ENCODE measurements at regions not wholly inside any gene's neighbourhood (a gene's known extent, or its start where the extent isn't known, plus 50 kb on each side); places are given as distances from the start of the nearest gene placed in this dataset.

DNA sequence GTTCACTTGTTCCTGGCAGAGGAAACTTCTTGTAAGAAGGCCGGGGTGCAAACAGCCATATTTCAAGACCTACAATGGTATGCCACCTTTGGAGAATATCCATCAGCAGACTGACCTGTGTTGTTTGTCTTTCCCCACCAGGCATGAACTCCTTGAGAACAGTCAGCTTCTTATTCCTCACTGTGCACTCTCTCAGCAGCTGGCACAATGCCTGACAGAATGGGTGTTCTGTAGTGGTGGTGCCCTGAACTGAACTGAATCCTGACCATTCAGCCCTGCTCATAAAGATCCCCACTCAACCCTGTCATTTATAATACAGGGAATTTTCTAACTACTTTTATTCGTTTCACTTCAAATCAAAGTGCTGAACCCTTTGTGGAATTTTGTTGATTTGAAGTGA is 206.9 kb downstream of the COX7C start:
- no peaks in the 10 kb centered on the region for H3K27me3 ChIP-seq
- TF ChIP-seq, protein P1, sequence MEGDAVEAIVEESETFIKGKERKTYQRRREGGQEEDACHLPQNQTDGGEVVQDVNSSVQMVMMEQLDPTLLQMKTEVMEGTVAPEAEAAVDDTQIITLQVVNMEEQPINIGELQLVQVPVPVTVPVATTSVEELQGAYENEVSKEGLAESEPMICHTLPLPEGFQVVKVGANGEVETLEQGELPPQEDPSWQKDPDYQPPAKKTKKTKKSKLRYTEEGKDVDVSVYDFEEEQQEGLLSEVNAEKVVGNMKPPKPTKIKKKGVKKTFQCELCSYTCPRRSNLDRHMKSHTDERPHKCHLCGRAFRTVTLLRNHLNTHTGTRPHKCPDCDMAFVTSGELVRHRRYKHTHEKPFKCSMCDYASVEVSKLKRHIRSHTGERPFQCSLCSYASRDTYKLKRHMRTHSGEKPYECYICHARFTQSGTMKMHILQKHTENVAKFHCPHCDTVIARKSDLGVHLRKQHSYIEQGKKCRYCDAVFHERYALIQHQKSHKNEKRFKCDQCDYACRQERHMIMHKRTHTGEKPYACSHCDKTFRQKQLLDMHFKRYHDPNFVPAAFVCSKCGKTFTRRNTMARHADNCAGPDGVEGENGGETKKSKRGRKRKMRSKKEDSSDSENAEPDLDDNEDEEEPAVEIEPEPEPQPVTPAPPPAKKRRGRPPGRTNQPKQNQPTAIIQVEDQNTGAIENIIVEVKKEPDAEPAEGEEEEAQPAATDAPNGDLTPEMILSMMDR (IDR thresholded peaks at IDR 0.05; ENCODE audit: low read depth, low read length), result no peak

DNA sequence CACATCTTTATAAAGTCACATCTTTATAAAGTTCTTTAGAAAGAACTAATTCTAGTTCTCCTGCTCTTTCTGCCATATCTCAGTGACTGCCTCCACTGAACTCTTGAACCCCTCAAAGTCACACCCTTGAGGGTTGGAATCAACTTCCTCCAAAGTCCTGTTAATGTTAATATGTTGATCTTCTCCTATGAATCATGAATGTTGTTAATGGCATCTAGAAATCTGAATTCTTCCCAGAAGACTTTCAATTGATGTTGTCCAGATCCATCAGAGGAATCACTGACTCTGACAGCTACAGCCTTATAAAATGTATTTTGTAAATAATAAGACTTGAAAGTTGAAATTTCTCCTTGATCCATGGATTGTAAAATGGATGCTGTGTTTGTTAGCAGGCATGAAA is 213.4 kb downstream of the COX7C start:
- TF ChIP-seq, protein P1 (IDR thresholded peaks at IDR 0.05; ENCODE audit: low read depth, low read length), result no peak
- Histone ChIP-seq H3K27me3 (no peaks in the 10 kb centered on the region), H3K4me1 (no peaks in the 10 kb centered on the region), H3K4me3 (ENCODE audit: low read depth, low read length) (no peak overlapping the region), H3K36me3 (no peaks in the 10 kb centered on the region), H3K9me3 (no peaks in the 10 kb centered on the region)
- no peak for DNase-seq

More for the DNA sequence above, 206.9 kb downstream of the COX7C start:
- Histone ChIP-seq H3K36me3 (no peaks in the 10 kb centered on the region), H3K4me1 (no peaks in the 10 kb centered on the region), H3K9me3 (no peaks in the 10 kb centered on the region), H3K4me3 (ENCODE audit: low read depth, low read length) (no peak overlapping the region)
- no peak for DNase-seq

GRCh38 chr5:86833868-86834267 is 216.1 kb downstream of the COX7C start:
- TF ChIP-seq, protein P1 (IDR thresholded peaks at IDR 0.05; ENCODE audit: low read depth, low read length), result no peak
- Histone ChIP-seq H3K27me3 (no peaks in the 10 kb centered on the region), H3K9me3 (no peaks in the 10 kb centered on the region), H3K36me3 (no peaks in the 10 kb centered on the region), H3K4me3 (ENCODE audit: low read depth, low read length) (no peak overlapping the region), H3K4me1 (no peaks in the 10 kb centered on the region)
- no peak for DNase-seq

DNA sequence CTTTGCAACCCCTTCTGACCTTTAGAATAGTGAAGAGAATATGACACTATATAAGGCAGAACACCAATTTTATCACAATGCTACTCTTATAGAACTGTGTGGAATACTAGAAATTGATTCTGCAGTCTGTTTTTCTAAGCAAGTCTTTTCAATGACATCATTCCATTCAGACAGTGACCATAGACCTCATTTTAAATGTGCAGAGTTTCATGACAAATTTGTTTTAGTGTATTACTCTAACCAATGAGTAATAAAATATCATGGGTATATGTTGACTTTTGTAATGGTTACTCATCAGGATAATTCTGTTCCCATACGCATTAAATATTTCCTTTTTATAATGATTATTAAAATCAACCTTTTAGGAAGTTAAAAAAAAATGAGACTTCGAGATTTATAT is 219.9 kb downstream of the COX7C start:
- Histone ChIP-seq H3K4me3 (ENCODE audit: low read depth, low read length) (no peak overlapping the region), H3K4me1 (no peaks in the 10 kb centered on the region), H3K27me3 (no peaks in the 10 kb centered on the region), H3K36me3 (no peaks in the 10 kb centered on the region), H3K9me3 (no peaks in the 10 kb centered on the region)
- TF ChIP-seq, protein P1 (IDR thresholded peaks at IDR 0.05; ENCODE audit: low read depth, low read length), result no peak
- no peak for DNase-seq

DNA sequence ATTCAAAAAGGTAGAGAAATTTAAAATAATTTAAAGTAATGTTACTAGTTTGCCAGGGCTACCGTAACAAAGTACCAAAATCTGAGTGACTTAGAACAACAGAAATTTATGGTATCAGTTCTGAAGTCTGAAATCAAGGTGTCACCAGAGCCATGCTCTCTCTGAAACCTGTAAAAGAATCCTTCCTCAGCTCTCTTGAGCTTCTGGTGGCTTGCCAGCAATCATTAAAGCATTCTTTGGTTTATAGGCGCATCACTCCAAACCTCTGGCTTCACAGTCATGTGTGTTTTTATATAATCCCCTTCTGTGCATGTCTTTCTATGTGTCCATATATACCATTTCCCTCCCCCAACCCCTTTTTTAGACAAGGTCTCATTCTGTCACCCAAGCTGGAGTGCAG is 220.3 kb downstream of the COX7C start:
- H3K4me1 ChIP-seq, result no peaks in the 10 kb centered on the region
- H3K36me3 ChIP-seq, result no peaks in the 10 kb centered on the region
- no peak overlapping the region for H3K4me3 ChIP-seq (ENCODE audit: low read depth, low read length)
- H3K27me3 ChIP-seq, result no peaks in the 10 kb centered on the region
- TF ChIP-seq, protein P1 (IDR thresholded peaks at IDR 0.05; ENCODE audit: low read depth, low read length), result no peak
- DNase-seq, result no peak
- H3K9me3 ChIP-seq, result no peaks in the 10 kb centered on the region

DNA sequence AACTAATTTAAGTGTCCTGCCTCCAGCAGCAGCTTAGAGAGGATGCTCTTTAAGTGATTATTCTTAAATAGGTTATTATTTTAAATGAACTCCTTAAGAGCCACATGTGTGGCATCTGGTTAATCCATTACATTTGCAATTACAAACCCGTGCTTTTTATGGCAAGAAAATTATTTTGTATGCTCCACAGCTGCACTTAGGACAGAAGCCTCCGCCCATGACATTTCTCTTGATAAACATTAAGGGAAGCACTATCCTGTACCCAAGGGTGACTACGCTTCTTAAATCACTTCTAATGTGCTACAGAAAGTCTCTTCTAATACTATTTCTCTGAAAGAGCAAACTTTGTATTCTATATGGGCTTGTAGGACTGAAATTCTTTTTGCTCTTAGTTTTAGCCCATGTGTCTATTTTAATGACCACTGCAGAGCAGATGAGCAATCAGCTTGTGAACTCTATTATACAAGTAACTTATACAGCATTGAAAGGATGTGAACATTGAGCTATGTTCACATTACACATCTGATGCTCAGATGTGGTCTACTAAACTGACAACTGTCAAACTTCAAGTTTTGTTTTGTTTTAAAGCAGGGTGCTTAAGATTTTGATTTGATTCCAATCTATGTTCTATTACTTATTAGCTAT is 223.4 kb downstream of the COX7C start:
- H3K4me1 ChIP-seq, result no peaks in the 10 kb centered on the region
- no peak overlapping the region for H3K4me3 ChIP-seq (ENCODE audit: low read depth, low read length)
- DNase-seq, result no peak
- TF ChIP-seq, protein P1 (IDR thresholded peaks at IDR 0.05; ENCODE audit: low read depth, low read length), result no peak
- H3K27me3 ChIP-seq, result no peaks in the 10 kb centered on the region
- no peaks in the 10 kb centered on the region for H3K9me3 ChIP-seq
- no peaks in the 10 kb centered on the region for H3K36me3 ChIP-seq
